IPS-18c (cell line): ENCODE measurements at regions not wholly inside any gene's neighbourhood (a gene's known extent, or its start where the extent isn't known, plus 50 kb on each side); places are given as distances from the start of the nearest gene placed in this dataset.
"Not testable (repeated sequence)": the region's sequence is repeated elsewhere in the genome, so short reads cannot be mapped to it uniquely, and the experiment has no call there.

Experiments used
- H3K4me3 ChIP-seq: 2 replicates; pipeline ENCODE4 v1.7.0; 2013; ENCODE audit warnings: low read depth, mild to moderate bottlenecking, low read length, moderate library complexity; ENCODE audit not compliant: insufficient read depth
- H3K9me3 ChIP-seq: one replicate; pipeline ENCODE4 v1.6.1; 2013; ENCODE audit warnings: mild to moderate bottlenecking, low read length, moderate library complexity; ENCODE audit not compliant: control insufficient read depth, insufficient read depth

DNA sequence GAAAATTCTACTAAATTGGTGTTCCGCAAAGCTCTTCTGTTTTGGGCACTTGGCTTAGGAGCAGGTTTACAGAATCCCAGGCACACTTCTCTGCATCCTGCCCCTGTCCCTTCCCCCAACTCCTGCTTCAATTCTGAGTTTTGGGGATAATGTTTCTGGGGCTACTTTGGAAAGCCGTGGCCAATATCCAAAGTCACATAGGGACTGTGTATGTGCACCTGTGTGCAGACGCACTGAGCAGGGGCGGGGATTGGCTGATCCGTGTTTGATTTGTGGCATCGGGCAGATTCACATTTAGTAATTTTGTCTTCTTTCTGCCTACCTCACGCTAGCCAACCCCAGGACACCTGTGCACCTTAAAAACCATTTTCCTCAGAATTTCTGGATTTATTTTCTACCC, 491.9 kb downstream of the SIPA1L2 start:
- Histone ChIP-seq H3K4me3 (no peak overlapping the region), H3K9me3 (no peaks in the 10 kb centered on the region)

DNA sequence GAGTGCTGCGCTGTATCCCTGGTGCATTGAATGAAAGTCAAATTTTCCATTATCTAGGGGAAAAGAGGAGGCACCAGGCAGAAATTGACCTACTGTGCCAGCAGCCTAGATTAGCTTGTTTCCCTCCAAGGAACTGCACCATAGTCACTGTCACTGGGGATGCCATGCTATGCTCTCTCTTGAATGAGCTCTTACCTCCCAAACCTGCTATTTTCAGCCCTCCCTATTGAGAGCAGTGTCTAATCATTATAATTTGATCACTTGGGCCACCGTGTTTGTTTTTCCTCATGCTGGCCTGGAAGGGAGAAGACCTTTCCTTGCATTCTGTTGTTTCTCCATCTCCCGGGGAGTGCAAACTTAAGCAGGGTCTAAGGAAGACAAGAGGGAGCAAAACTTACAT, 492.9 kb downstream of the SIPA1L2 start:
- Histone ChIP-seq H3K9me3 (no peaks in the 10 kb centered on the region), H3K4me3 (no peak overlapping the region)

DNA sequence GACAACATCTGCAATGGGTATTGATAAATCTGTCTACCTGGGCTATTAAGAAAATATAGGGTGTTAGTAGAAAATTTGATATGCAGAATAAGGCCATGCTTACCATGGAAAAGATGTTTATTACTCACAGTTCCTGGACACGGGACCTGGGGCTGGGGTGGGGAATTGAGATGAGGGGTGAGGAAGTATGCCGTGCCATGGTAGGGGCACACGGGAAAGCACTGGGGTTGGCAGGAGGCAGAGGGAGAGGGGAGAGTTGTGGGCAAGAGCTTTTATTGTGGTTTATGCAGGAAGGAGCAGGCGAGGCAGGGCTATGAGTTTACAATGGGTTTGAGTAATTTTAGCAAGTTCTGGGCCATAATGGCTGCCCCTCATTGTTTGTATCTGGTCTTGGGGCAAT, 493.8 kb downstream of the SIPA1L2 start:
- no peak overlapping the region for H3K4me3 ChIP-seq
- H3K9me3 ChIP-seq, result no peaks in the 10 kb centered on the region

- H3K9me3 ChIP-seq, result no peaks in the 10 kb centered on the region
- H3K4me3 ChIP-seq, result no peak overlapping the region
Observed at GRCh38 chr1:232134365-232134764, 495.6 kb downstream of the SIPA1L2 start.

DNA sequence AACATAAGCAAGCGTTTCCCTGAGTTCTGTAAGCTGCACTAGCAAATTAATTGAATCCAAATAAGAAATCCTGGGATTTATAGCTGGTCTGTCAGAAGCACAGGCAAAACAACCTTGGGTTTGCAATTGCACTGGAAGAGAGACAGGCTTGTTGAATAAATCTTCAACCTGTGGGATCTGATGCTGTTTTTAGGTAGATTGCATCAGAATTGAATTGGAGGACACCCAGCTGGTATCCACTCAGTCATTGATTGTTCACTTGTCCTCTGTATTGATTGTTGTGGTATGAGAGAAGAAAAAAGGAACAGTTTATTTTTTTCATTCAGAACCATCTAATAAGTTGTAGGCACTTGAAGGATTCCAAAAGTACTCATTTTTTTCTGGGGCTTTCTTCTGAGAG, 497.4 kb downstream of the SIPA1L2 start:
- no peak overlapping the region for H3K4me3 ChIP-seq
- H3K9me3 ChIP-seq, result no peaks in the 10 kb centered on the region

GRCh38 chr1:232131715-232132391, 498.1 kb downstream of the SIPA1L2 start:
- no peaks in the 10 kb centered on the region for H3K9me3 ChIP-seq
- H3K4me3 ChIP-seq, result no peak overlapping the region

GRCh38 chr1:232130815-232131480, 499.0 kb downstream of the SIPA1L2 start:
- H3K9me3 ChIP-seq, result no peaks in the 10 kb centered on the region
- no peak overlapping the region for H3K4me3 ChIP-seq

GRCh38 chr1:232127190-232127589, 500.6 kb downstream of the DISC1 start:
- Histone ChIP-seq H3K9me3 (no peaks in the 10 kb centered on the region), H3K4me3 (no peak overlapping the region)

GRCh38 chr1:232123775-232124659, 497.4 kb downstream of the DISC1 start:
- H3K4me3 ChIP-seq, result peak overlapping the region; percentile 50
- H3K9me3 ChIP-seq, result no peaks in the 10 kb centered on the region

GRCh38 chr1:232117903-232118302, 491.3 kb downstream of the DISC1 start:
- H3K4me3 ChIP-seq, H3K9me3 ChIP-seq: not testable (repeated sequence)

GRCh38 chr1:232114985-232115384, 488.4 kb downstream of the DISC1 start:
- no peaks in the 10 kb centered on the region for H3K9me3 ChIP-seq
- H3K4me3 ChIP-seq, result no peak overlapping the region

- no peak overlapping the region for H3K4me3 ChIP-seq
- no peaks in the 10 kb centered on the region for H3K9me3 ChIP-seq
Observed at GRCh38 chr1:232112076-232112475, 485.5 kb downstream of the DISC1 start.

- Histone ChIP-seq H3K9me3 (no peaks in the 10 kb centered on the region), H3K4me3 (no peak overlapping the region)
Observed at GRCh38 chr1:232111611-232112010, 485.0 kb downstream of the DISC1 start.

DNA sequence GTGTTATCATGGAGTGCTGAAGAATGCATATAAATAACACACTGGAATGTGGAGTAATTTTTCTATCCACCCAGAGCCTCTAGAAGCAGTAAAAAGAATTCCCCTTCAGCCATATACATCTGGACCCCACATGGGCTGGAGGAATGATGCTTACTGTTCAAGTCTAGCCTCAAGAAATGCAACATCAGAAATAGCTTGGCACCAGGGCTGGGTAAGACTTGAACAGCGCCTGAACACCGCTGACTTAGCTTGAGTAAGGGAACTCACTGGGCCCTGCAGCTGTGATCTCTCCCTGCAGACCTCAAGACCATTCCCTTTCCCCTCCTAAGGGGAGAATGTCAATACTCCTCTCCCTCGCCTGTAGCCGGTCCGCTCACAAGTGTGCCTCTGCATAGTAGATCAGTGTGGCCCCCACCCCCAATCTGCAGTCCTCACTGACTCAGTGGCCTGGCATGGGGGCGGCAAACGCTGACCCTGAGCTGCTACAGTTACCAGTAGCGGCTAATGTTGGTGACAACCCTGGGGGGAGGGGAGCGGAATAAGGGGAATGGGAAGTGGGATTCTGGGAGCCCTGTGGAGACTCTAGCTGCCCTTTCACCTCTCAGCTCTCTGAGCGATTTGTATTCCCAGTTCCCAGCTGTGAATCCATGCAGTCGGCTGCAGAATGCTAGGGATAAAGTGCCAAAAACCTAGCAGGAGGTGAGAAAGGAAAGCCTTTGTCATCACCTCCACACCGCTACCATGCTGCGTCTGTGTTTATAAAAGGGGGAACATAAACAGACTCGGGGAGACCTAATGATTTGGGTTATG, 483.9 kb downstream of the DISC1 start:
- H3K9me3 ChIP-seq, result no peaks in the 10 kb centered on the region
- H3K4me3 ChIP-seq, result peak overlapping the region; percentile 45

DNA sequence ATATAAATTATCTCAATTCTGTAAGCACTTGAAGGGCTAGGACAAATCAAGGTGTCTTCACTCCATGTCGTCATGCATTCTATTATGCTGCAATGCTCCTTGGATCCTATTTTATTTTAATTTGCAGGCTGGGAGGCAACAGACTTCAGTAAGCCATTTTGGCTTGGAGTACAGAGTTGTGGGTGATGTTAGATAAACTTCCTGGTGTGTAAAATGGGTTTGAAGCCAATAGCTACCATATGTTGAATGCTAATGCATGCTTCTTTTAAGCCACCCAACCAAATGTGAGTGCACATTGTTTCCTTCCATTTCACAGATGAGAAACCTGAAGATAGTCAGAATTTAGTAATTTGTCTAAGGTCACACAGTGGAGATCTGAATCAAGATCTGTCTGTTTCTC, 482.8 kb downstream of the DISC1 start:
- Histone ChIP-seq H3K9me3 (no peaks in the 10 kb centered on the region), H3K4me3 (no peak overlapping the region)

GRCh38 chr1:232108598-232108997, 482.0 kb downstream of the DISC1 start:
- Histone ChIP-seq H3K4me3 (no peak overlapping the region), H3K9me3 (no peaks in the 10 kb centered on the region)

DNA sequence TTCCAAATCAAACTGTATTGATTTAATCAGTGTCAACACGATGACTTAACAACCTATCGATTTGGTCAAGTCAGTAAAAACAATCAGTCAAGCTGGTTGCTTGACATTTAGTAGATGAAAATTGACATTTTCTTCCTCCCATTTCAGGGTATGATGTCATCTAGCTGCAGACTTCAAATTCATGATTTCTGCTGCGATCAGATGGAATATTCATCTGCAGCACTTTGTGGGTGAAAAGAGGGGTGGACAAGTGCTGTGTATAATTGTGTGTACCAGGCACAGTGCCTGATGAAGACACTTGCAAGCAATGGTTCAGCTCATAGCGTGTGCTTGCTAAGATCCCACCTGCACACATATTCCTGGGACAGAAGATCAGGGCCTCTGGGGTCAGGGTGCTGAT, 479.8 kb downstream of the DISC1 start:
- H3K4me3 ChIP-seq, result no peak overlapping the region
- no peaks in the 10 kb centered on the region for H3K9me3 ChIP-seq
